GM19351 (cell line): ENCODE measurements at regions not wholly inside any gene's neighbourhood (a gene's known extent, or its start where the extent isn't known, plus 50 kb on each side); places are given as distances from the start of the nearest gene placed in this dataset.

Experiments
- ATAC-seq: cut with Tn5 transposase; IDR thresholded peaks from one replicate; pipeline ENCODE4 v1.9.1; 2021; ENCODE audit warnings: mild to moderate bottlenecking, moderate library complexity; ENCODE audit not compliant: unreplicated experiment

DNA sequence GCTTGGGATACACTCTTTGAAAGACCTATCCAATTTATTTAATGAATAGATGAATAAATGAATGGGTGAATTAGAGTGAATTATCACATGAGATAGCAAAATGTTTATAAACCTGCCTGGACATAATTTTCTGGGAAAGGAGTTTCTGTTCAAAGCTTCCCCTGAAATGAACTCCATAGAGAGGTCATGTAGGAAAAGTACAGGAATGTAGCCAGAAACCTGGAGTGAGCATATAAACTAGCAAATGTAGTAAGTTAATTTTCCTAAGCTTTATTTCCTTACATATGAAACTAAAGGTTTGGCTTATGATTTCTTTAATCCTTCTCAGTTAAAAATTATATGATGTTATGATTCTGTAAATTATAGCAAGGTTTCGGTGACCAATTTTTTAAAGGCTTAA, 380.3 kb upstream of the RSPO3 start:
- ATAC-seq: no peak

DNA sequence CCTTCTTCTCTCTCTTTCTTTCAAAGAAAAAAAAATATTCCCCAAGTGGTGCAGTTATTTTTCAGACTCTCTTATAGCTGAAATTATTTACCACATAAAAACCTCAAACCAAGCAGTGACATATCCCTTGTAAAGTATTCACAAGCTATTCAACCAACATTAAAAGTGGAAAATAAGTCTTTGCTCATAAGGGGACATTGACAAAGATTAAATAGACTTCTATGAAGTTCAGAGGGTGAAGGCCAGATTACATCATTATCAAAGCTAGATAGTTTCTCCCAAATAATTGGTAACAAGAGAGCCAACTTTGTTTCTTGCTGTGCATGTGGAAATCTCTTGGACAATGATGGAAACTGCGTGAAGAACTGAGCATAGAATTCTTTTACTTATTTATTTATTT, 379.8 kb upstream of the RSPO3 start:
- ATAC-seq: no peak

DNA sequence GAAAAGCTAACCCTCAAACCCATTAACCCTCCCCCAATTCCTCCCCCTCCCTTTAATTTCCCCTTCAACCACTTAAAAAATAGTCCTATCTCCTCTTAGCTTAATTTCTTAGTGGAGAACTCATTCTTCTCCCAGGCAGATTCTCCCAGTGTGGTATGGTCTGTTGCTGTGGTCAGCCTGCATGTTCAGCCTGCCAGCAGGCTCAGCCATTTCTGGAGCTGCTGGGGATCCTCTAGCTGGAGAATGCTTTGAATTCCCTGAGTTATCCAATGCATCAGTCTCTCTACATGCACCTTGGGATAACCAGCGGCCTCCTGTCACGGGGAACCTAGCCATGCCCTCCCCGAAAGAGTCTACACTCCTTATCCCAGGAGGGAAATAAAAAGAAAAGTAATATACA, 375.4 kb upstream of the RSPO3 start:
- no peak for ATAC-seq

DNA sequence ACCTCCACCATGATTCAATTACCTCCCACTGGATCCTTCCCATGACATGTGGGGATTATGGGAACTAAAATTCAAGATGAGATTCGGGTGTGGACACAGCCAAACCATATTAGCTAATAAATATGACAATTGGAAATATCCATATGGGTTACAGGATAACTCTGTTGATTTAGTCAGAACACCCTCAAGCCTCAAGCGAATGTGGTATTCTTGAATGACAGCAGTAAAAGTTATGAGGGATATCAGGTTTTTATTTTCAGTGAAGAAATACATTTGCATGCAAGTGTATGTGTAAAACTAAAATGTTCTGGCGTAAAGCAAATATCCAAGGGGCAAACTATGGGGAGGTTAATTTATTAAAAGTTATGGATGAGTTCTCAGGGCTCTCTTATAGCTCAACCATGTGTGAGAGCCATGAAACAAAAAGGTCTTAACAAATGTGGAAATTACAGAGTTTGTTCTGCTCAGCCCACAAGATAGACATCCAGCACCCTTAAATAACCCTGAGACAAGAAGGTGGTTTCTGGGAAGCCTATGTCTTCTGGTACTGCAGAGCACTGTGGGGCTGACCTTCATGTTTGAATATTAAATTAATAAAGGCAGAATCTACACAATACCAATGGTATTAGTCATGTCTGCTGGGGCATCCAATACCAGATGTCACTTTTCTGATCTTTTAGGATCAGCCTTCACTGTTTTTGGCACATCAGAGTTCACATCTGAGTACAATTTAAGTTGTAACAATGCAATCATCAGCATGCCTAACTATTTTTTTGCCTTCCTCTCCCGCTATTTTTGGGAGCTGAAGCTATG, 370.5 kb upstream of the RSPO3 start:
- no peak for ATAC-seq

DNA sequence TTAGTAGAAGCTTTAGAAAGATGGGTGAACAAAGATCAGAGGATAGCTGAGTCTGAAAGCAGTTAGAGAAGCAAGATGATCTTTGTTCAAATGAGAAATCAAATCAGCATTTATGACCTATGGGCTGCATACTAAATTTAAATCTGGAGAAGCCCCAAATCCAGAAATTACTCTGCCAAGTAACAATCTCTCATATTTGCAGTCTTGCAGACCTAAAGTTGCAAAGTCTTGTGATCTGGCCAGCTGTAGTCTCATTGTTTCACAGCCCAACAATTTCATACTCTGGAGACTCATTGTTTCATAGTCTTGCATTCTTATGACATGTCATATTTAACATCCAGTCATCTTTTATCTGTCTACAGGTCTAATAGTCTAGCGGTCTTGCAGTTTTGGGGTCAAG, 364.9 kb upstream of the RSPO3 start:
- no peak for ATAC-seq

DNA sequence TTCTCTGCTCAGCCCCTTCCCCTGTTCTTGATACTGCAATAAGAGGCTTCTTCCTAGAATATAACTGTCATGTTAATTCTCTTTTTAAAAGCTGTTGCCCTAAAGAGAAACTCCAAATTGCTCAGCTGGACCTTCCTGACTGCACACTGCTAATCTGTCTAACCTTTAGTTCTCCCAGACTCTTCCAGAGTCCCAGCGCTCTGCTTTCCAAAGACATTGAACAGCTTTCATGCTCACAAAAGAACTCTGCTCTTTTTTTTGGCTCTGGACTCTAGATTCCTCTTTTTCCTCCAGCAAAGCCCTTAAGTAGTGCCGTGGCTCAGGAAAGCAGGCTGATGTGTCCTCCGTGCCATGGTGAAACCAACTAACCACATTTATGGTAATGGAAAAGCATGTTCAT, 356.6 kb upstream of the RSPO3 start:
- no peak for ATAC-seq

DNA sequence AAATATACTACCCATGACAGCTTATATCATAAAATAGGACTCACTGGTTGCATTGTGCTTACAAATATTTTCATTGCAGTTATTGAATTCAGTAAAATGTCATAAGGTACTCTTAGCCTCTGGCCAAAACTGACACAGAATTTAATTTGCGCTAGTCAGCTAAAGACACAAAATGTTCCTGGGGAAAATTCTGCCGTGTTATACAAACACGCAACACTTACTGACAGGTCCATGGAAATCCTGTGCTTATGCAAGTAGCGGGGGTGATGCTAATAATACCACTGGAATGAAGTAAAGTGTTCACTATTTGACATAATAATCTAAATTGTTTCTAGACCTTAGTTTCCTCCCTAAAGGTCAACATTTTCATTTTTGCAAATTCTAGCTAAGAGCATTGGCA, 354.4 kb upstream of the RSPO3 start:
- no peak for ATAC-seq

DNA sequence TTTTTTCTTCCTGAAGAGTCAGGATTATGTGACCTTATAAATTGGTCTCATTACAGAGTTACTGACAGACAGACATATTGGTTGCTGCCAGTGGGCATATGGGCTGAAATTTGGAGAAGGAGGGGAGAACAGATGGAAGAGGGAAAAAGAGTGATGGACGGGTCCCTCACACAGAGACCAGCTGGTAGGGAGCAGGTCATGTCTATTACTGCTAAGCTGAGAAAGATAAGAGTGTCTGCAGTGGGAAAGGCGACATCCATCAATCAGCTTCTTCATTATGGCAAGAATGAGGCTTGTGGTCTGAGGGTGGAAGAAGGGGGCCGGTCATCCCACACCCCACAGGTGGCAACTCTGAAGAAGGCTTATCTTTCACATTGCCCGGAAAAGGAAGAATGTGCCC, 353.8 kb upstream of the RSPO3 start:
- no peak for ATAC-seq

DNA sequence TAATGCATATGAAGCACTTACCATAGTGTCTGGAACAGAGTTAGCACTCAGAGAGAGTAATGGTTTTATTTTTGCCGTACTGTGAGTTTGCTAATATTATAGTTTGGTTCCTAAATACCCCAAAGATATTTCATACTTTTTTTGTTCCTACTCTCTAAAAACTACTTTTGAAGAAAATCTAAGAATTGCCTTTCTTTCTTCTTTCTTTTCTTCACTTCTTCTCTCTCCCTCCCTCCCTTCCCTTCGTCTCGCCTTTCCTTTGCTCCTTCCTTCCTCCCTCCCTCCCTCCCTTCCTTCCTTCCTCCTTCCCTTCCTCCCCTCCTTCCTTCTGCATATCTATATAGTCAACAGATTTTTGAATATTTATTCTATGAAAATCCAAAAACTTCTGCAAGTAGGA, 351.7 kb upstream of the RSPO3 start:
- ATAC-seq: no peak

DNA sequence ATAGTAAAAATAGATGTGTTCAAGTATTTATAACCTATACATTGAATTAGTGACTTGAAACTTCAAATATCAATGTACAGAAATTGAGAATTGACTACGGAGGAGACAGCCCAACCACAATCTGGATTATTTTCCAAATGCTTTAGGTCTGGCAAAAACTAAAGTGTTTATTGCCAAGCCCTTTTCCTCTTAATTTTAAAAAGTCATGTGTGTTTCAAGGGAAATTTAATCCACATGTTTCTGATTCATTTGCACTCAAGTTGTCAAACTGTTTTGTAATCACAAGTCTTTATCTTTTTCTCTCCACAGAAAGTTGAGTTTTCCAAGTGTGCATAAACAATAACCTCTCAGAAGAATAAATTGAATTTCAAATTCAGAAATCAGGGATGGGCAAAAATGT, 350.8 kb upstream of the RSPO3 start:
- ATAC-seq: no peak

DNA sequence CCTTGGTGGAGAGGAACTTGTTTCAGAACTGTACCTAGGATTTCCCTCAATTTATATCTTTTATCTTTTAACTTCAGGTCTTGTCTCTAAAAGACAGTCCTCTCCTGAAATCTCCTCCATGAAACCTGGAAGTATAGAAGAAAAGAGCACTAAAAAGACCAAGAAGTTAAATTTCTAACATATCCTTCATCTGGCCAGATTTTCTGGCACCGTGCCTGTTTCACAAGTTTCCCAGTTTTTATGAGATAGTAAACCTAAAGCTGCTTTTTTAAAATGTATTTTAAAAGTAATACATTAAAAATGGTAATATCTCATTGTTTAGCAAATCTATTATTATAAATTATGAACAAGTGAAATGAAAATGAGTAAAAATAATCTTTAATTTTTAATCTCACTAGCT, 348.3 kb upstream of the RSPO3 start:
- ATAC-seq: no peak

DNA sequence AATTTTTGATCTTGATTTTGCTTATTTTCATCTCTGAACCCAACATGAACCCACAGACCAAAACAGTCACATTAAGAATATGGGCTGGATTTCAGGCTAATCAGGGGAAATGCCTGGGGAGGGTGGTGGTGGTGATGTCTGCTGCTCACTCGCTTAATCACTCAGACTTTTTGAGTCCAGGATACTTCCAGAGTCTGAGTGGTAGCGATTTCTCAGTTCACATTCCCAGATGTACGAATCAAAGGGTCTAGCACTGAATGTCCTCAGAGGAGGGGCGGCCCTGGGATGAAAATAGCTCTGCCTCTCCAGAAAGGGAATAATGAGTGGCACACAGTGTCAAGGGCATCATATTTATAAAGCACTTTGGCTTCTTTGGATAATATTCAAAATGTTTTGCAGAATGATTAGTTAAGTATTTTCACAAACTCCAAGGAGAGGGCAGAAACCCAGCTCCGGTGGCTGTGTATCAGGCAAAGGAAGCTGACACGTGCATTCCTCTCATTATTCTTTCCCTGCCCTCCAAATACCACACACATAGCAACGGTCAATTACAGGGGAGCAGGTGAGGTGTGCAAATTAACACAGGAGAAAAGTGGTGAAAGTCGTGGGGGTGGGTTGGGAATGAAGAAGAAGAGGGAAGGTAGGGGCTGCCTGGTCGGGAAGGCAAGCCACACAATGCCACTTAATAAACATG, 345.2 kb upstream of the RSPO3 start:
- no peak for ATAC-seq

DNA sequence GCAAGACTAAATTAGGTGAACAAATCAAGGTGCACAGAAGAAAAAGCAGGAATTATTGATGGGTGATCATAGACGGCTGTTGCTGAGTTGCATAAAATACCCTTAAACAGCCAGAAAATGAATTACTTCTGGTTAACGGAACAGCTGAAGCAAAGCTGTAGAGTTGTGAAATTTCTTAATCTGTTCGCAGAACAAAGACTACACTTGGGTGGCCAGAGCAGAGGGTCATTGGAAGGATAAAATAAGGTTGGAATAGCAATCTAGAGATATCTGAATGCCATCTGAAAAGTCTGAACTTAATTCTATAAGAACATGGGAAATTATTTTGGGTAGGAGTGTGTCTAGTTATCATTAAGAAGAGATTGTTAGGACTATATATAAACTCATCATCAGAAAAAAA, 339.1 kb upstream of the RSPO3 start:
- ATAC-seq: no peak

DNA sequence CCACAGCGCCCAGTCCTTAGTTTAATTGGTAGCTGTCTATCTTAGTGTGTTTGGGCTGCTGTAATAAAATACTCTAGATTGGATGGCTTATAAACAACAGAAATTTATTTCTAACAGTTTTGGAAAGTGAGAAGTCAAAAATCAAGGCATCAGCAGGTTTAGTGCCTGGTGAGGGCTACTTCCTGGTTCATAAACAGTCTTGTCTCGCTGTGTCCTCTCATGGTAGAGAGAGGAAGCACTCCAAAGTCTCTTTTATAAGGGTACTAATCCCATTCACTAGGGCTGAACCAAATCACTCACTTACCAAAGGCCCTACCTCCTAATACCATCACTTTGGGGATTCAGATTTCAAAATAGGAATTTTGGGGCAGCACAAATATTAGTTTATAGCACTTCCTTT, 336.9 kb upstream of the RSPO3 start:
- peak; percentile 48 for ATAC-seq

DNA sequence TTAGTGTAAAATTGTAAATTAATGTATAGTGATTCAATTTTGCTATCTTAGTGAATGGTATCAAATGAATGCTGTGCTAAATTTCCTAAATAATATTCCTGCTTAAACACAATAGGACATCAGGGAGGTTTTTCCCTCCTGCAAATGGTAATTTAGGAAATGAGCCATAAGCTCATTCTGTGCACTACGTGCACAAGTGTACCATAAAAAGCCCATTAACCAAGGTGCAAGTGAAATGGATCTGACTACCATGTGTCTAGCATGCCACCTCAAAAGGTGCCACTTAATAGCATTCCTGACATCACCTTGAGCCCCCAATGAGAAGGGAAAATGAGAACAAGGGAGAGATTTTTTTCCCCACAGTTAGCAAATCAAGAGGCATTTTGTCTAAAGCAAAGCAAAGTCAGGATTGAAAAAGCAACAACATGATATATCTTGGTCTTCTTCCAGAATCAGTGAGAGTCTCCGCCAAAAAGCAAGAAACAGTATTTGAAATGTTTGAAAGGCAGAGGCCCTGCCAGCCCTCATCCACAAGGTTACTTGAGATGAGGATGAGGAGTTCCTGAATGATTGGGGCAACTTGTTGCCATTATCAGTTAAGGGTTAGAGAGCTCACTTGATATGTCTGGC, 334.2 kb upstream of the RSPO3 start:
- ATAC-seq: no peak

DNA sequence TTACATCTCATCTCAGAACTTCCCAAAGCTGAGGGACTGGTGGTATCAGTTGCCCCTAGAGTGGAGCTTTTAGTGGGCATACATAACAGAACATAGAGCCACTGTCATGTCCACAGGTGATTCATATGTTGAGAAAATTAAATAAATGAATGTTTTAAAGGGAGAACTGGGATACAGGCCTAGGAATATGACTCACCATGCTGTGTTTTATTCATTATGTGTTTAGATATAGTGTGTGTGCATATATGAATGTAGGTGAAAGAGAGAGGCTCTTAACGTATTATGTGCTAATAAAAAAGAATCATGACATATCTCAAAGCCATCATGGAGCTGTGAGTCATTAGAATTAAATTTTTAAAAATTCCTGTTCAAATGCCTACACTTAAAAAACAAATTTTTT, 332.2 kb upstream of the RSPO3 start:
- ATAC-seq: no peak

DNA sequence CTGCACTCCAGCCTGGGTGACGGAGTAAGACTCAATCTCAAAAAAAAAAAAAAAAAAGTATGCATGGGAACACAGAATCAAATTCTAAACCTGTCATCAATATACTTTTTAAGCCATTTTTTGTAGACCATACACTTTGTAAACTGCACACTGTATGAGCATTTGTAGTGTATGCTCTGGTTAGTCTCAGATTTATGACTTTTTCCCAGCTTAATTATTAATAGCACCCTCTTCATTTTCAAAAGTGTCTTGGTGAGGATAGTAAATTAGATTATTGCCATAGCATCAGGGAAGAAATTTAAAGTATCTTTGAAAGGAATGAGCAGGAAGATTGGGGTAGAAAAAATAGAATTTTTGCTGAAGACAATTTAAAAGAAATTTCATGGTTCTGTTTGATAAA, 330.8 kb upstream of the RSPO3 start:
- ATAC-seq: no peak

DNA sequence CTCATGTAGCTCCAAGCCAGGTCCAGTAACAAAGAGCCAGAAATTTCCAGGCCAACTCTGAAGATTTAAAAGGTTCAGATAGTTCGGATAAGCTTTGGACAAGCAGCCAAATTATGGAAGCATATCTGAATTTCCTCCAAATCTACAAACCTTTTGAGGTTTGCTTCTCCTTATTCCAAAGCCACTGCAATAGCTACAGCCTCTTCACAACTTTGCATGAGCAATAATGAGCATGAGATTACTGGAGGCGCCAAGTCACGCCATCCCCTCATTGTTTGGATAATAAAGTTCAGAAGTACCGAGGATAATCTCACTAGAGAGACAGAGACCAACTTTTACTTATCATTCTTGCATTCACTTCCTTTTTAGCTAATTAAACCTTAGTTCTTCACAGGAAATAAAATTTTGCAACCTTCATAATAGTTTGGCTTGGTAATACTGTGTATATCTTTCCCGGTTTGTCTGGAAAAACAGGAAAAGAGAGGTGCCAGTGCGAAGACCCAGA, 329.6 kb upstream of the RSPO3 start:
- no peak for ATAC-seq

DNA sequence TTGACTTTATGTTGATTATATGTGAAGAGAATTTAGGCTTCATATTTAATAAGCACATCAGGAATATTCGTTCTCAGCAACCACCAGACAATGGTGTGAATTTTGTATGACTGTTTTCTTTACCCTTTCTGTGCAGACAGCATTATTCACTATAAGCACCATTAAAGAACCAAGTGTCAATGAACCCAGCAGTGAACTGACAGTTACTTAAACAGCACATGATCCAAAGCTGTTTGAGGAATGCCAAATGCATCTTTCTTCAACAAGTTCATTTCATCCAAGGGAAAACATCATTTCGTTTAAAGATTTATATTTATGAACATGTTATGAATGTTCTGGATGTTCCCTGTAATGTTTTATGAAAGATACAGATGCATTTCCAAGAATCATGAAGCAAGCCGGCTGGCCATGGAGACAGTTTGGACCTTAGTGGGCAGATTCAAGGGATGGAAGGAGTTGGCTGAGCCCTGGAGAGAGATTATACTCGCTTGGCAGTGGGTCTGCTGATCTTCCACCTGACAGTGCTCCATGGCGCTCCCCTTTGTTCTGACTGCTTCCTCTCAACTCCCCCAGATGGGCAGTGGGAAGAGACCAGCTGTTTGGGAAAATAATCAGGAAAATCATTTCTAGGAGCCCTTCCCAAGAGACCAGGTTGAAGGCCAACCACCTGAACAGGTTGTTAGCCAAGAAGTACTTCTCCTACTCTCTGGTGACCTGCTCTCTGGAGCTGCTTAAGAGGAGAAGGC, 326.0 kb upstream of the RSPO3 start:
- no peak for ATAC-seq

DNA sequence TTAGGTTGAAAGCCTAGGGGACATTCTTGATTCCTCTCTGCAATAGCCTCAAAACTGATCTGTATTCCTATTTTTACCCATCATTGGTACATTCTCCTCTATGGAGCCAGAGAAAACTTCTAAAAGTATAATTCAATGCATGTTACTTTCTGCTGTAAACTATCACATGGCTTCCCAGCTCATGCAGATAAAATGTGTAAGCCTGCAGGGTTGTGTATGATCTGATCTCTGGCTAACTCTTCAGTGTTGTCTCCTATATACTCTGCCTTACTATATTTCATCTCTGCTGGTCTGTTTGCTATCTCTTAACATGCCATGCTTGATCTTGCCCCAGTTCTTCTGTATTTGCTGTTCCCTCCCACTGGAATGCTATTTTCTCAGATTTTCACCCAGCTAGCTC, 323.3 kb upstream of the RSPO3 start:
- ATAC-seq: no peak

DNA sequence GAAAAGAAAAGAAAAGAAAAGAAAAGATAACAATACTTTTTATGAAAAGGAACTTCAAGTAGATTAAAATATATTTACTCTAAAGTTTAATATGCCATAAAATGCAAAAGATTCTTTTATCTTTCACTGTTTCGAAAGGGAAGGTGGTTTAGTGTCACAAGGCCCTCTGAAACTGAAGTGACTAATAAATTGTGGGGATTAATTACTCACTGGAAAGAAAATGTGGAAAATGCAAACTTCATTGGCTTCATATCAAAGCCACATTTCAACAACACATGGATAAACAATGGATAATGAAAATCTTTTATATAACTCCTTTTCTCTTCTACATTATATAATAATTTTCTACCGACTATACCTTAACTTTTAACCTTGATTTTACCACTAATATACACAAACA, 320.5 kb upstream of the RSPO3 start:
- no peak for ATAC-seq
